ENCODE measurements at regions not wholly inside any gene's neighbourhood (a gene's known extent, or its start where the extent isn't known, plus 50 kb on each side); places are given as distances from the start of the nearest gene placed in this dataset.

- no peak for TF ChIP-seq POLR2A (IDR thresholded peaks at IDR 0.05)
- TF ChIP-seq POLR2AphosphoS5 (IDR thresholded peaks at IDR 0.05), result no peak
- TF ChIP-seq CTCF (IDR thresholded peaks at IDR 0.05 in 8 of 11, conservative IDR thresholded peaks at IDR 0.05 in 3 of 11), result no peak
These were observed 431.6 kb upstream of the RASGRP1 start for GRCh38 chr15:38996111-38996631.

All from spleen (tissue), 7 donors.